GM19328 (cell line): ENCODE measurements at regions not wholly inside any gene's neighbourhood (a gene's known extent, or its start where the extent isn't known, plus 50 kb on each side); places are given as distances from the start of the nearest gene placed in this dataset.

Source experiments
- ATAC-seq: cut with Tn5 transposase; IDR thresholded peaks from one replicate; pipeline ENCODE4 v1.9.1; 2021; ENCODE audit warnings: mild to moderate bottlenecking, moderate library complexity; ENCODE audit not compliant: unreplicated experiment

- no peak for ATAC-seq
Measured at GRCh38 chr13:91144486-91144885, 203.0 kb upstream of the MIR17HG start.

GRCh38 chr13:91145571-91146205, 201.8 kb upstream of the MIR17HG start:
- ATAC-seq = no peak

GRCh38 chr13:91146601-91147000, 200.9 kb upstream of the MIR17HG start:
- no peak for ATAC-seq

- ATAC-seq = no peak
Measured at GRCh38 chr13:91148098-91148497, 199.4 kb upstream of the MIR17HG start.

GRCh38 chr13:91151921-91152320, 195.6 kb upstream of the MIR17HG start:
- no peak for ATAC-seq

GRCh38 chr13:91153372-91153771, 194.1 kb upstream of the MIR17HG start:
- no peak for ATAC-seq

- ATAC-seq = no peak
Measured at GRCh38 chr13:91154558-91155353, 192.7 kb upstream of the MIR17HG start.

GRCh38 chr13:91155512-91156114, 191.9 kb upstream of the MIR17HG start:
- no peak for ATAC-seq

GRCh38 chr13:91157273-91158016, 190.0 kb upstream of the MIR17HG start:
- ATAC-seq = no peak

GRCh38 chr13:91158017-91158395, 189.5 kb upstream of the MIR17HG start:
- ATAC-seq = no peak

- no peak for ATAC-seq
Measured at GRCh38 chr13:91162180-91162579, 185.3 kb upstream of the MIR17HG start.

GRCh38 chr13:91162589-91162988, 184.9 kb upstream of the MIR17HG start:
- ATAC-seq = no peak

GRCh38 chr13:91165758-91166157, 181.7 kb upstream of the MIR17HG start:
- ATAC-seq = no peak

GRCh38 chr13:91166714-91167511, 180.6 kb upstream of the MIR17HG start:
- no peak for ATAC-seq

- no peak for ATAC-seq
Measured at GRCh38 chr13:91167706-91168385, 179.6 kb upstream of the MIR17HG start.

GRCh38 chr13:91168386-91168711, 179.1 kb upstream of the MIR17HG start:
- ATAC-seq = no peak

- no peak for ATAC-seq
Measured at GRCh38 chr13:91169321-91170050, 178.0 kb upstream of the MIR17HG start.

GRCh38 chr13:91172160-91172559, 175.3 kb upstream of the MIR17HG start:
- ATAC-seq = no peak

GRCh38 chr13:91174886-91175501, 172.5 kb upstream of the MIR17HG start:
- ATAC-seq = no peak
